Epidermal melanocyte (primary cell): ENCODE measurements at regions not wholly inside any gene's neighbourhood (a gene's known extent, or its start where the extent isn't known, plus 50 kb on each side); places are given as distances from the start of the nearest gene placed in this dataset.
"Not testable (repeated sequence)": the region's sequence is repeated elsewhere in the genome, so short reads cannot be mapped to it uniquely, and the experiment has no call there.

Experiments used
- DNase-seq: peaks from one replicate; pipeline ENCODE4 v3.0.0; 2011; ENCODE audit warnings: low spot score; ENCODE audit not compliant: insufficient read length

DNA sequence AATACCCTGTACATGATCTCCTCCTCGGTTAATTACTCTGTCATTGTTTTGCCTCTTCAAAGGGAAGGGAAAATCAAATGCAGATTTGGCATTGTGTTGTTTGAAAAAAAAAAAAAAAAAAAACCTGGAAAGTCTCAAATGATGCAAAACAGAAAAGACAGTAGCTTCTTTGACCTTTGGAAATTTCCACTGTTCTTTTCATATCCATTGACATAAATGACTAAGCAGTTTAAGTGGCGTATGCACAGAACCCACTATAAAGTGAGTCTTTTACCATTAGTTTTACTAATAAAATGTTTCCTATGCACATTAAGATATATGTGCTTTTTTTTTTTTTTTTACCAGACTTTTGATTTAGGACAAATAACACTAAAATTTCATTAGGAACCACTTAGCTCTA lies 704.3 kb downstream of the TFAP2A start:
- DNase-seq, result no peak

GRCh38 chr6:9708600-9708999 lies 706.3 kb downstream of the TFAP2A start:
- DNase-seq, result no peak

DNA sequence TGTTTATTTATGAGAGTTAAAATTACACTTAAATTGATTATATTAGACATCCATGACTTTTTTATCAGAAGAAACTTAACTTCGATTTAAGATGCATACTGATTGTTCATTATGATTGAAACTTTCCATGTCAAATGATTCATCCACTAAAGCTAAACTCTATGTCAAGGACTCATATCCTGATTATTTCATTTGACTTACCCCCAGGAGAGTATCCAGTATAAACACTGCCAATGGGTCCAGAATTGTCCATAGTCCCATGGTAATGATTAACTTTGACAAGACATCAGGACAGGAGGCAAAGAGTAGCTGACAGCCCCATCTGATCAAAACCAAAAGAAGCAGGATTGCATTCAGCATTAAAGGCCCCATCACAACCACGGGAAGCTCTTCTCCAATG lies 709.9 kb downstream of the TFAP2A start:
- no peak for DNase-seq

DNA sequence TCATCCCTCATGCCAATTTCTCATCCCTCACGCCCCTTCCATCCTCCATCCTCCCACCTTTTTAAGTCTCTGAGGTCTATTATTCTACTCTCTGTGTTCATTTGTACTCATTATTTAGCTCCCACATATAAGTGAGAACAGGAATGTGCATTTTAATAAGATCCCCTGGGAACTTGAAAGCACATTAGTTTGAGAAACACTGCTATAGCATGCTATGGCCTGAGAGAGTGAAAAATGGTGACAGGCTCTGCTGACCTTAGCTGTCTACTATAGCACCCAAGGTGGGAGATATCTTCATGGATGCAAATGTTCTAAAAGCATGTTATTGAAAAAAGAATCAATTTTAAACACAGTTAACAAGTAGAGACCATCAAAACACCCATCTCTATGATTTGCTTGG lies 712.0 kb downstream of the TFAP2A start:
- no peak for DNase-seq

DNA sequence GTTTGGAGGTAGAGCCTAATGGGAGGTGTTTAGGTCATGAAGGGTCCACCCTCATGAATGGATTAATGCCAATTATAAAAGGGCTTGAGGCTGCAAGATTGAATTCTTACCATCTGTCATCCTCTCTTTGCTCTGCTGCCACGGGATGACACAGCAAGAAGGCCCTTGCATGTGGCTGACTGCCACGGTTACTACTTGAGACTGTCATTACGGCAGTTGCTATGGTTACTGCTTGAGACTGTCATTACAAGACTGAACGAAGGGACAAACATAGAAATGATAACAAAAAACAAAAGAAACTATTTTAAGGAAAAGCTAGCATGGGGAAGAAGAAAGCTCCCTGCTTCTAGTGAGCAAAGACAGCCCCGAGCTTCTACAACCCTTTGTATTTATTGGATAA lies 715.0 kb downstream of the TFAP2A start:
- DNase-seq, result no peak

DNA sequence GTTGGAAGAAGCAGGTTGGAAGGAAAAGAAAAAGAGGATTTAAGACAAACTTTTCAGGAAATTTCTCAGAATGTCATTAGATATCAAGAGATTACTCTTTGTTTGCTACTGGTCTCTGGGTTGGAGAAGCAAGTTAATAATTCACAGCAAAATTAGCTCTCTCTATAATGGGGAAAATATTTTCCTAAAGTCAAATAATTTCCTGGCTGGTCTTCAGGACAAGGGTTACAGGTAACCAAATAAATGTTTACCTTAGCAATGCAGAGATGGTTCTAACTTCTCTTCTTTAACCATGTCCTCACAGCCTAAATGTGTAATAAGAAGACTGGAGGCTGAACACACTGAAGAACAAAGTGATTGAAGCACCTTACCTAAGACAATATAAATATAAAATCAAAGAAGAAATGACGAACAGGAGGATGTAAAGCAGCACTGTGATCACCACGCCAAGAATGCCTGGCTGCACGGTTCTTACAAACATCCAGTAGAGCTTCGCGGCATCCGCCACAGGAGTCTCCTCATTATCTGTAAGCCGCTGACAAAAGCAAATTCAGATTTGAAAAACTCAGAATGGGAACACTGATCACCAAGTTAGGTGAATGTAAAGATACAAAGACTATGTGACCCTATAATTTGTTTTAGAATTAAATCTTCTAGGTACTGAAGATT lies 717.5 kb downstream of the TFAP2A start:
- DNase-seq, result no peak

DNA sequence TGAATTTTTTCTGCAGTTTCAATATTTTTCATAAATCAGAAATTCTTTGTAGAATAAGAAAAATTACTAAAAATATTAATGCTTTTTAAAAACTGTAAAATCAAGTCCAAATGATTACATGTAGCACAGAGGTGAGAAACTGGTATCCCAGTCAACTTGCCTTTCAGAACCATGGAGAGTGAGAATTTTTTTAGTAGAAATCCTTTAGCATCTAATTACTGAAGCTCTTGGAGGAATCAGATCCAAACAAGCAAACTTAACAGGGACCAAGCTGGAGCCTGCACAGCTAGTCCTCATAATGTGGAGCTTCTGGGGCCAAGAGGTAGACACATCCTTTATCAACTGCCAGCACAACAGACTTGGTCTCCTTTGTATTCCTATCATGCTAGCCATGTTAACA lies 724.5 kb downstream of the TFAP2A start:
- DNase-seq, result no peak

DNA sequence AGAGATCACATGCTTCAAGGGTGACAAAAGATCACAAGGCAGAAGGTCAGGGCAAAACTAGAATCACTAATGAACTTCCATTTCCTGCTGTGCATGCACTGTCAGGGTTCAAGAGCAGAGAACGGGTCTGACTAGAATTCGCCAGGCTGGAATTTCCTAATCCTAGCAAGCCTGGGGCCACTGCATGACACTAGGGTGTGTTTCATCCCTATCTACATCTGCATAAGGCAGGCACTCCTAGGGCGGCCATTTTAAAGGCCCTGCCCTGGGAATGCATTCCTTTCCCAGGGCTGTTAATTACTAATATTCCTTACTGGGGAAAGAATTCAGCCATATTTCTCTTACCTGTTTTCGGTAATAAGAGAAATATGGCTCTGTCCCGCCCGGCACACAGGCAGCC lies 734.1 kb downstream of the TFAP2A start:
- not testable (repeated sequence) for DNase-seq

DNA sequence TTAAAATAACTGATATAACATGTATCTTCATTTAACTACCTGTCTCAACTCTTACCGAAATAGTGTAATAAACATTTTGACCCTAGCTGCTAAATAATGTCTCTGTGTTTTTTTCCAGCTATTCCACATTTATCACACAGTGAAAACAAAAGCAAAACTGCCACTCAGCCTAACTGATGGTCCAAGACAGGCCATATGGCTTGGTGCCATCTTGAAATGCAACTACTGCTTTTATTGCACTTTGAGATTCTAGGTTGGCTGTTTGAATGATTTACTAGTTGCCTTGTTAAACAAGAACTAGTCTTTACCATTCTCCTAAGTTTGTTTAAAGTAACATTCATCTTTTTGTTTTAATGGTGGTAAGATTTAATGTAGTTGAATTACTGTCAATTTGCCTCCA lies 739.8 kb downstream of the TFAP2A start:
- no peak for DNase-seq

GRCh38 chr6:9659848-9660247 lies 755.0 kb downstream of the TFAP2A start:
- DNase-seq, result no peak

DNA sequence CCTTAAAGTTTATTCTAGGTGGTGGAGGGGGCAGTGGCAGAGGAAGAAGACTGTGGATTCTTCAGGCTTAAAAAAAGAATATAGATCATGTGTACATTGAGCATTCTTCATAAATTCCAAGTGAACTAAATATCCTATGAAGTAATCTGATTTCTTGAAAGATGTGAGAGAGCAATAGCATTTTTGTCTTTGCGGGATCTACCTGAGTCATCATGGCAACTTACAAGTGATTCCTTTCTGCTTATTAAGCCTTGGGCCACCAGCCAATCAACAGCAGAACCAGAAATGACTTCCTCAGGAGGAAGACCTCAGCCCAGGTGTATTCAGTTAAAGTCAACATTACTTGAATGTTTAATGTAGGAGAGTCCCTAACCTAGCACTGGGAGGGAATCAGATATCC lies 756.9 kb downstream of the TFAP2A start:
- no peak for DNase-seq

DNA sequence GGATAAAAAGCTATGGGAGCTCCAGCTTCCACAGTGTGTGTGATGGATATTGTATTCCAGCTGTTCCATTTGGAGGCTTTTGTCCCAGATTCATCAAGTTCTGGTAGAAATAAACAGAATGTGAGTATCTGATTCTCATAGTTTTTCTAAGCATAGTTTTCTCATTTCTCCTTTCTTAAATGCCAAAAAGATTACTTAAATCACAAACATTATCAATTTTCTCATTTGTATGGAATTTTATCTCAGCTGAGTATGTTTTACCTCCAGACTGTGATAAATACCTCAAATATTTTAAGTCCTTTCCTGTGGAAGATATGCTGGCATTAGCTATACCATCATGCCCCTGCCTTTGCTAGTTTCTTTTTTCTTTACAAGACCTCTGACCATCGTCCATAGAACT lies 767.3 kb downstream of the TFAP2A start:
- DNase-seq, result no peak

- DNase-seq, result no peak
Measured at GRCh38 chr6:9647071-9647445, 767.8 kb downstream of the TFAP2A start.

GRCh38 chr6:9646342-9647070 lies 768.4 kb downstream of the TFAP2A start:
- DNase-seq, result no peak

- no peak for DNase-seq
Measured at GRCh38 chr6:9638861-9639260, 776.0 kb downstream of the TFAP2A start.

GRCh38 chr6:9634776-9635175 lies 780.1 kb downstream of the TFAP2A start:
- no peak for DNase-seq

DNA sequence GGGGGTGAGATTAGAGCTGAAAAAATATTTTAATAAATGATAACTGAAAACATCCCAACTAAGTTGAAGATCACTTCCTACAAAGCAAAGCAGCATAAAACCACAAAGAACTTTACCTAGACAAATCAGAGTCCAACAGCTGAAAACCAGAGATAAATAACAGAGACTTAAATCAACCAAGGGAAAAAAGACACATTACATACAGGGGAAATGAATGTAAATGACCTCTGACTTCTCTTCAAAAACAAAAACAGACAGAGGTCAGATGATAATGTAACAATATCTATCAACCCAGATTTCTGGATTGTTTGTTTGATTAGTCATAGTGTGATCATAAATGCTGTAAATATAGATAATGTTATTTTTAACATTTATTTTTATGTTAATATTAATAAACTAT lies 782.8 kb downstream of the TFAP2A start:
- no peak for DNase-seq

DNA sequence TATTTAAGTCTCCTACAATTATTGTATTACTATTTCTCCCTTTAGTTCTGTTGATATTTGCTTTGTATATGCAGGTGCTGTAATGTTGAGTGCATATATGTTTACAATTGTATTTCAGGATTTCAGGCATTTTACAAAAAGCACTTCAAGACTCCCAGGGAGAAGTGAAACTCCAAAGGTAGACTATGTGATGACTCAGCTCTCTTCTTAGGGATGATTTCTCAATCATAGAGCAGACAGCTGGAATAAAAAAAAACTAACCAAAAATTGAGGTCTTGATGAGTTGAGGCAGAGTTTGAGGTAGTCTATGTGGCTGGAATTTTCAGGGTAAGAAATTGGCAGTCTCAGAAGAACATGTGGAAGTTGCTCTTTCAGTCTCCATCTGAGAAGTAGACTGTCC lies 786.1 kb downstream of the TFAP2A start:
- no peak for DNase-seq

DNA sequence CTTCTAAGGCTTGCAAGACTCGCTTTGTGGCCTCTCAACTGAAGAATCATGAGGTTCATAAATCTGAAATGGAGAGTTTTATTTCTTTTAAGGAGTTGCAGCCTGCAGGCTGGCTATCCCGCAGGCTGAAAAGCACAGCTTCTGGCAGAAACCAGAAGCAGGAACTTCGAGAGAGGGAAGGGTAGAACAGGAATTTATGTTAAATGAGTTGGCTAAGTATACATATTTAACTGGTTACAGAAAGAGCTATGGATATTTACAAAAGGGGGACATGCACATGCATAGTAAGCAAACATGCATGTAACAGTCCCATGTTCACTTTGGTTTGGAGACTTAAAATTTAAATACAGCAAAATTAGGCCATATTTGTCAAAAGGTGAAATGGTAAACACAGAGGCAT lies 787.0 kb downstream of the TFAP2A start:
- DNase-seq, result no peak

DNA sequence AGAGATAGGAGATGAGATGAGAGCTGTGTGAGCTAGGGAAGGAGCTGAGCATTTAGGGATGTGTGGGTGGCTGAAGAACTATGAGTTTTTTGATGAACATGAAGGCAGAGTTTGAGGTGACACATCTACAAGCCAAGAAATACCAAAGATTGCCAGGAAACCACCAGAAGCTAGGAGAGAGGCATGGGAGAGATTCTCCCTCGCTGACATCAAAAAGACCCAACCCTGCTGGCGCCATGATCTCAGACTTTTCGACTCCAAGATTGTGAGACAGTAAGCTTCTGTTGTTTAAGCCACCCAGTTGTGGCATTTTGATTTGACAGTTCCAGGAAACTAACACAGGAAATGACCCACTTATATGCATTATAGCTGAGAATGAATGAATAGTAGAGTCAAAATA lies 790.9 kb downstream of the TFAP2A start:
- no peak for DNase-seq

GRCh38 chr6:9623228-9623832 lies 791.5 kb downstream of the TFAP2A start:
- DNase-seq, result no peak

DNA sequence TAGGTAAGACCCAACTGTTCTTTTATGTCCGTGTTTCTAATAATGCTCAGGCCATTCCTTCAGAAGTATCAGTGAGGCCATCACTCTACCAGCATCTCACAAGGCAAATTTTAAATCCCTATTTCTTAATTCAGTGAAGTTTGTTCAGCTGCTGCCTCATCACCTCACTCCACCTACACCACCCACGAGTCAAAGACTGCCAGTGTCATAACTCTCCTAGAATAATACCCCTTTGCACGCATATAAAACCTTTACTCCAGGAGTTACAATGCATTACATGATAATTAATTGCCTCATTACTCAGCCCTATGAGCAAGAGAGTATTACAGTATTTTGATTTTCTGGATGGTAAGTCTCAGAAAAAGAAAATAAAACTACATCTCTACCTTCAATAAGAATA lies 793.6 kb downstream of the TFAP2A start:
- no peak for DNase-seq

DNA sequence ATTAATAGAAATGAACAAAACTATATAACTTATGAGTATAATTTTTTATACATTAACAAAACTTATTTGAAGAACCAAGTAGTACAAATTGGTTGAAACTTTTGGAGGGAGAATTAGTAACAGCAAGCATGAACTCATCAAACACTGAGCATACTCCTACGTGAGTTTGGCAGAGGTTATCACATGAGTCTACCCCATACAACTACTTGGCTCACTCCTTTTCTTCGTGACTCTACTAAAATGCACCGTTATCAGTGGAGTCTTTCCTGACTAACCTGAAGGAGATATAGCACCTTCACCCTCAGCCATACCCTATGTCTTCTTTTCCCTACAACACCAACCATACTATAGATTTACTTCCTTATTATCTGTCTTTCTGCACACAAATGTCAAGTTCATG lies 794.2 kb downstream of the TFAP2A start:
- DNase-seq, result no peak
